NB4 (cell line): ENCODE measurements at regions not wholly inside any gene's neighbourhood (a gene's known extent, or its start where the extent isn't known, plus 50 kb on each side); places are given as distances from the start of the nearest gene placed in this dataset.
A peak's percentile ranks its signal among the peaks of the same experiment; 100 is the strongest.

Source experiments
- DNase-seq: peaks from one replicate; pipeline ENCODE4 v3.0.0; 2010; ENCODE audit warnings: low read depth
- H3K4me3 ChIP-seq: one replicate; pipeline ENCODE4 v1.5.1; 2011; ENCODE audit warnings: mild to moderate bottlenecking, low read depth, low read length, moderate library complexity
- CTCF ChIP-seq: IDR thresholded peaks from one replicate; pipeline ENCODE4 v1.5.1; 2012; ENCODE audit warnings: low read depth, low read length
- MAX ChIP-seq: IDR thresholded peaks from 2 replicates; pipeline ENCODE4 v1.6.1; 2011; ENCODE audit warnings: low read depth, low read length
- MYC ChIP-seq: IDR thresholded peaks from 2 replicates; pipeline ENCODE4 v1.6.1; 2011; ENCODE audit warnings: low read depth, low read length
- POLR2A ChIP-seq: IDR thresholded peaks from 2 replicates; pipeline ENCODE4 v1.6.1; 2011; ENCODE audit warnings: mild to moderate bottlenecking; ENCODE audit not compliant: insufficient read length; ENCODE audit errors: extremely low read depth

GRCh38 chr5:152511531-152512132 is 106.6 kb upstream of the NMUR2 start:
- no peak for DNase-seq
- no peak for TF ChIP-seq MAX
- no peak for TF ChIP-seq MYC
- no peak for TF ChIP-seq CTCF
- TF ChIP-seq POLR2A = no peak
- no peak overlapping the region for H3K4me3 ChIP-seq

- TF ChIP-seq MYC = no peak
- TF ChIP-seq CTCF = peak; percentile 42
- no peak overlapping the region for H3K4me3 ChIP-seq
- peak; percentile 33 for DNase-seq
These were observed 109.8 kb upstream of the NMUR2 start for GRCh38 chr5:152514827-152515397.

- DNase-seq = no peak
- no peak for TF ChIP-seq MAX
- no peak for TF ChIP-seq POLR2A
- no peak for TF ChIP-seq MYC
- no peak for TF ChIP-seq CTCF
- H3K4me3 ChIP-seq = no peak overlapping the region
These were observed 118.9 kb upstream of the NMUR2 start for GRCh38 chr5:152523964-152524363.

GRCh38 chr5:152527358-152528052 is 122.4 kb upstream of the NMUR2 start:
- no peak overlapping the region for H3K4me3 ChIP-seq
- TF ChIP-seq CTCF = no peak
- no peak for TF ChIP-seq MAX
- no peak for TF ChIP-seq MYC
- no peak for TF ChIP-seq POLR2A
- DNase-seq = no peak

GRCh38 chr5:152529440-152529839 is 124.4 kb upstream of the NMUR2 start:
- no peak for TF ChIP-seq MYC
- no peak for TF ChIP-seq MAX
- TF ChIP-seq POLR2A = no peak
- no peak for TF ChIP-seq CTCF
- no peak overlapping the region for H3K4me3 ChIP-seq
- no peak for DNase-seq

GRCh38 chr5:152532714-152533113 is 127.6 kb upstream of the NMUR2 start:
- H3K4me3 ChIP-seq = no peak overlapping the region
- DNase-seq = peak; percentile 56
- peak; percentile 17 for TF ChIP-seq CTCF
- TF ChIP-seq POLR2A = no peak
- TF ChIP-seq MYC = no peak
- no peak for TF ChIP-seq MAX
